Stimulated activated CD4-positive, alpha-beta T cell treated with anti-CD3 and anti-CD28 coated beads, Interleukin-1b, Interleukin-23, amount 100 ng/mL, for 4 hours (primary cell): ENCODE measurements at regions not wholly inside any gene's neighbourhood (a gene's known extent, or its start where the extent isn't known, plus 50 kb on each side); places are given as distances from the start of the nearest gene placed in this dataset.
"Not testable (repeated sequence)": the region's sequence is repeated elsewhere in the genome, so short reads cannot be mapped to it uniquely, and the experiment has no call there.

Experiments used
- DNase-seq, 2 donors: peaks; one replicate each; pipeline ENCODE4 v3.0.0-alpha.2; 2020; ENCODE audit warnings: low read depth in 2 of 2

- no peak for DNase-seq
These were observed 215.2 kb upstream of the SGO1 start for GRCh38 chr3:20401253-20401652.

GRCh38 chr3:20400686-20401085, 214.7 kb upstream of the SGO1 start:
- no peak for DNase-seq

- DNase-seq = no peak
These were observed 214.3 kb upstream of the SGO1 start for GRCh38 chr3:20400281-20400680.

- no peak for DNase-seq
These were observed 210.3 kb upstream of the SGO1 start for GRCh38 chr3:20396335-20396734.

GRCh38 chr3:20395692-20396091, 209.7 kb upstream of the SGO1 start:
- no peak for DNase-seq

DNA sequence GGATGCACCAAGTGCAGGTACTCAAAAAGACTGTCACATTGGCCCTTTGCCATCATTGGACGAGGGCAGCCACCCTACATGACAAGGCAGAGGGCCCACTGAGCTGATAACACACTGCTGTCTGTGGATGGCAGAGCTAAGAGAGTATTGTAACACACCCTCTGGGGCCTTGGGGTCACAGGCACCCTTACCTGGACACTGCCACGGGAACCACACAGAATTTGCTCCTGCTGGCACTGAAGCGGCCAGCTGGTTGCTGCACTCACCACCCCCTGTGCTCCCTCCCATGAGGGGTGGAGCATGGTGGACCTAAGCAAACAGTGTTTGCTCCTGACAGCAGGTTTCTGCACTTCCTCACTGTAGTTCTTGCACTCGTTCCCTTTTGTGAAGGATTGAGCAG, 208.2 kb upstream of the SGO1 start:
- DNase-seq = no peak

- no peak for DNase-seq
These were observed 205.6 kb upstream of the SGO1 start for GRCh38 chr3:20391644-20392043.

GRCh38 chr3:20388971-20389370, 203.0 kb upstream of the SGO1 start:
- DNase-seq = no peak

DNA sequence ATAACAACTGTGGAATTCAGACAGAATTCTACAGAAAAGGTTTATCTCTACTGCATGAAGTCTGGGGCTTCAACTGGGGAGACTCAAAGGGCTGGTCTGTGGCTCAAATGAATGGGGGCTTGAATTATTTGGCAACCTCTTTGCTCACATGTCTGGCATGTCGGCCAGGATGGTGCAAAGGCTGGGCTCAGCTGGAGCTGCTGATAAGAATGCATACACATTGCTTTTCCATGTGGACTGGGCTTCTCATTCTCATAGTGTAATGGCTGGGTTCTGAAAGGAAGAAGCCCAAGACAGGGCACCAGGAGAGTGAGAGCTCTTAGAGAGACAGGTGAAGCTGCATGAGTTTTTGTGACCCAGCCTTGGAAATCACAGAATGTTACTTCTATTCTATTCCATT, 194.3 kb upstream of the SGO1 start:
- DNase-seq = no peak

- DNase-seq = no peak
These were observed 192.3 kb upstream of the SGO1 start for GRCh38 chr3:20378315-20378714.

DNA sequence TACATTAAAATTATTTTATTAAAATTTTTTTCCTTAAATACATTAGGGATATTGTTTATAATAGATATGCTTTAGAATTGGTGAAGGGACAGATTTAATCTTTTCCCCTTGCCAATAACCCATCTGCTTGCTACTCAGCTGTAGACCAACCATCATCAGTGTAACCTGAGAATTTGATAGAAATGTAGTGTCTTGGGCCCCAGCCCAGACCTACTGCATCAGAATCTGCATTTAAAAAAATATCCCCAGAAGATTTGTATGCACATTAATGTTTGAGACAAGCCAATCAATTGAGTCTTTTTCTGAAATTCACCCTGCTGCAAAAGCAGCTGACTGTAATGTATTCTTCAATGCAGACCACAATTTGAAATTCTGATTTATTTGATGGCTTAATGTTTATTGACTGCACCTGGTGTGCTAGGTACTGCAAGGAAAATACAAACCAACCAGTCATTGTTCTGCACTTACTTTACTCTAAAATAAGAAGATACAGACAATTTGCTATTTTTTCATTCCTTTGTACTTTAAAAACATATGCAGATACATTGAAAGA, 190.7 kb upstream of the SGO1 start:
- no peak for DNase-seq

DNA sequence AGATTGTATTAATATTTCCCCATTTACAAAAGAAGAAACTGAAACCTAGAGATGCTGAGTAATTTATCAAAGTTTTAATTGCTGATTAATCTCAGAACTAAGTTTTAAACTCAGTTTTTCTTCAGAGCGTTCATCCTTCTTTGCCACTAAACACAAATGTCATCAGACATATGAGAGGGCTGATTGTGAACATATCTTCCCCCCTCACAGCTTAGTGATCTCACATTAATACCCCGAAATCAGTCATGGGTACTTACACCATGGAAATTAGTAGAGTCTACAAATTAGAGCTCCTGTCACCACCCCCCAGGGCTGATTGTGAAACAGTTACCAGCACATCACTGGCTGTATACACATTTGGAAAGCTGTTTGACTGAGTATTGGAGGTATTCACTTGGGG, 189.3 kb upstream of the SGO1 start:
- DNase-seq = no peak

DNA sequence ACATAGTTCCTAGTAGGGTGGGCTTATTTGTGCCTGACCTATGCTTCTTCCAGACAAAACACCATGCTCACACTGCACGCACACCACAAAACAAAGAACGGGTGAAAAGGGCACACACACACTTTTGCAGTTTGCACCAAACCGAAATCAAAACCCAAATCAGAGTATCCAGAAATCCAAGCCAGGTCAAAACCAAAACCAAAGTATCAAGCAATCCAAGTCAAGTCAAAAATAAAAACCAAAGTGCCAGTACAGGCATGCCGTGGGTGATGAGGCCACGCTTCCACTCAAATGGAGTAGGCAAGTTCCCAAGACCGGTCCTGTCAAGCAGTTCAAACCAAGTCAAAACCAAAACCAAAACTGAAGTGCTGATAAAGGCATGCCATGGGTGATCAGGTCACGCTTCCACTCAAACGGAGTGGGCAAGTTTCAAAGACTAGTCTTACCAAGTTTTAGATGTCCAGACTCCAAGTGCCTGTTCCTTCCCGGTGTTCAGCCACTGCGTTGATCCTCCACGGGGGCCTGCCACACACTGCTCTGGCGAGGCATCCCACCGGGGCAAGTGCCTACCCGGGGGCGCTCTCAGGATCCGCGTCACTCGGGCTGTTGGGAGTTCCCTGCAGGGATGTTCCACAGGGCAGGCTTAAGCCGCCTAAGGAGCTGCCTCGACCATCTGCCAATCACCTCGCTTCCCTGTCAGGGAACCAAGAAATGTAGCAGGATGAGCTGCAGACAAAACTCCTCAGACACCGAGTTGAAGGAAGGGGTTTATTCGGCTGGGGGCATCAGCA, 184.5 kb upstream of the SGO1 start:
- not testable (repeated sequence) for DNase-seq

GRCh38 chr3:20361000-20361399, 175.0 kb upstream of the SGO1 start:
- DNase-seq = no peak

DNA sequence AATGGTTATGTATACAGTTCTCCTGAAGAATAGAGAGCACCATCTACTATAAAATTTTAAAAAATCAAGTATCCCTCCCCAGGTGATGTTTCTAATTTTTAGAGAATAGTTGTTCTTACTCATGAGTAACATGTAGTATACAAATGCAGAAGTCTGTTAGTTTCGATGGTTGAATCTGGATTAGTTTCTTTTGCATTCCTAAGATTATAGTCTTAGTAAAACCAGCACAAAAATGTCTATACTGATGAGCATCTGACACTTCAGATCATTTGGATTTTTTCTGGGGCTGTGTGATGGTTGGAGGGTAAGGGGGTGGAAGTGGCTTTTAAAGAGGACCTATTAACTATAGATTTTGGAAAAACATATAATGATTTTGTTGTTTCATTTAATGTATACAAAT, 167.3 kb upstream of the SGO1 start:
- no peak for DNase-seq

DNA sequence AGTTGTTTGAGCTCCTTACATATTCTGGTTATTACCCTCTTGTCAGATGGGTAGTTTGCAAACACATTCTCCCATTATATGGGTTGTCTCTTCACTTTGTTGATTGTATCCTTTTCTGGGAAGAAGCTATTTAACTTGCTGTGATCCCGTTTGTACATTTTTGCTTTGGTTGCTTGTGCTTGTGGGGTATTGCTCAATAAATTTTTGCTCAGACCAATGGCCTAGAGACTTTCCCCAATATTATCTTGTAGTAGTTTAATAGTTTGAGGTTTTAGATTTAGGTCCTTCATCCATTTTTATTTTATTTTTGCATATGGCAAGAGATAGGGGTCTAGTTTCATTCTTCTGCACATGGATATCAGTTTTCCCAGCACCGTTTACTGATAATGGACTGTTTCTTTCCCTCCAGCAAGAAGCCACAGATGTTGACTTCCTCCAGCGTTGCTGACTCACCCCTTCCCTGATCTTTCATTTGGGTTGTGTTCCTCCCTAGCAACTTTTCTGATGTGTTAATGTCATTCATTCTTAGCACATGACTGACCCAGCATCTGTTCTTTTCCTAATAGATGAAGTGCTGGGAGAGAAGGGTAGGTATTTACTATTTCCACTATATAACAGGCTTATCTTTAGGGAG, 166.7 kb upstream of the SGO1 start:
- no peak for DNase-seq

- DNase-seq = no peak
These were observed 164.4 kb upstream of the SGO1 start for GRCh38 chr3:20350449-20350848.

DNA sequence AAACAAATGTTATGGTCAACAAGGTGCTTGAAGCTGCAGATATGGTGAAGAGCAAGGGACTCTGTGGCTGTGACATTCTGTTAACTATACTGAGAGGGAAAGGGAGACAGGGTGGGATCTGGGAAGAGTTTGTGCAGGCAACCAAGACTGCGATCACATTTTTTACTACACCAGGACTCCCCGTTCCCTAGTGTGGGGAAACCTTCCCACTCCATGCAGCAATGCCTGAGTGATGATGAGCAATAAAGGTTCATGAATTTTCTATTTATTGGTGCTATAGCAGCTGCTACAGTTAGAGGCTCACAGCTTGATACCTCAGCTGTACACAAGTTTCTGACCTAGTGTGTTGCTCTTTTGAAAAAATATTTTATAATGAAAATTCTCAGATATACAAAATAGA, 160.9 kb upstream of the SGO1 start:
- DNase-seq = no peak

DNA sequence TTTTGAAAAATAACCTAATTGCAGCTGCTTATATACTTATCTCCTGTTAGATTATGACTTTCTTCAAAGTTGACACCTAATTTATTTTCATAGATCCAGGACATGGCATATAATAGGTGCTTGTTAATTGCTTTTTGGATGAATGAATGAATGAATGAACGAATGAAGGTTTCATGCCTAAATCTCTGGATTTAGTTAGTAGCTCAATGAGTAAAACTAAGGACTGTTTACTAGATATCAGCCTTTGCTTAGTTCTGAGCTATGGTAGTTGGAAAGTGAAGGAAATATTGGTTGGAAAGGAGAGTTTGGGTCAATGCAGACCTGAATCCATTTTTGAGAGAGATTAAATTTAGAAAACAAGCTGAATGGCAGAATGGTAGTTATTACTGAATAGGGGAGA, 160.4 kb upstream of the SGO1 start:
- no peak for DNase-seq

DNA sequence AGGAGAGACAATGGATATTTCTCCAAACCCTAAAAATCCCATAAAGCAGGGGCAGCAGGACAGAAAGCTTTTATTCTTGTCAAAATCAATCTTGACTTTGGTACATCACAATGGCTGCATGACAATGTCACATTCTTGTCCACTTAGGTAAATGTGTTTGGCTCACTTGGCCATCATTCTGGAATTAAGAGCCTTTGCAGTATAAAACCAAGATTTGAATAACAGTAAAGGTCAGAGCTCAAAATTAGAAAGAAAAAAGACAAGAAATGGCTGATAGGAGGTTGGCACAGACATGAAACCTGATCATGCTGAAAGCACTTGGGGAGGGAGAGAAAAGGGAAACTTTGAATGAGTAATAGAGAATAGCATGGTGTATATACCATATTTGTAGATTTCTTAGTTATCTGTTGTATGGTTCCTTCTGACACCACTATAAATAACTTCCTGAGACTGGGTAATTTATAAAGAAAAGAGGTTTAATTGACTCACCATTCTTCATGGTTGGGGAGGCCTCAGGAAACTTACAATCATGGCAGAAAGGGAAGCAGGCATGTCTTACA, 158.5 kb upstream of the SGO1 start:
- DNase-seq = no peak

GRCh38 chr3:20343790-20344189, 157.8 kb upstream of the SGO1 start:
- DNase-seq = no peak

GRCh38 chr3:20340324-20340928, 154.4 kb upstream of the SGO1 start:
- DNase-seq = peak; percentile 13 to 51

DNA sequence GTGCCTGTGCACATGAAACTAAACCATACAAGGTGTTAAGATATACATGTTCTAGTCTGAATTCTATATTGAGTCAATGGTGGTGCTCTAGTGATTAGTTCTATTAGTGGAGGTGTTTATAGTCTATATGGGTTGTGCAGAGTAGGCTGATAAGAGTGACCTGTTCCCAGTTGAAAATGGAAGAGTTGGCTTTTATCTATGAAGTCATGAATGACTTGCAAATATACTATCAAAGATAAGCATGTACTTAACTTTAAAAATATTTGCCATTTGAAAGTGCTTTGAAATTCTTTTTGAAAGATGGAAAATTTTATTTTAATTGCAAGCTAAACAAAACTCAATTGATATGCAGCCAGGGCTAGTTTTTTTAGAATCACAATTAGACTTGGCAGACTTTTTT, 150.6 kb upstream of the SGO1 start:
- no peak for DNase-seq
